NCI-H1092 treated with DMSO at 0.1 percent for 48 hours (cell line): ENCODE measurements at regions not wholly inside any gene's neighbourhood (a gene's known extent, or its start where the extent isn't known, plus 50 kb on each side); places are given as distances from the start of the nearest gene placed in this dataset.
"Not testable (repeated sequence)": the region's sequence is repeated elsewhere in the genome, so short reads cannot be mapped to it uniquely, and the experiment has no call there.

Experiments
- DNase-seq: peaks from one replicate; lab custom pipeline; 2025; lab: John Stamatoyannopoulos, UW

- no peak for DNase-seq
These were observed 848.6 kb upstream of the PABPC4L start for GRCh38 chr4:135050086-135050717.

GRCh38 chr4:135032670-135033069 lies 831.1 kb upstream of the PABPC4L start:
- no peak for DNase-seq

GRCh38 chr4:135015771-135016170 lies 814.2 kb upstream of the PABPC4L start:
- DNase-seq: no peak

GRCh38 chr4:135007400-135007799 lies 805.8 kb upstream of the PABPC4L start:
- DNase-seq: no peak

GRCh38 chr4:134999169-134999568 lies 797.6 kb upstream of the PABPC4L start:
- no peak for DNase-seq

- no peak for DNase-seq
These were observed 760.4 kb upstream of the PABPC4L start for GRCh38 chr4:134961963-134962362.

- no peak for DNase-seq
These were observed 757.3 kb upstream of the PABPC4L start for GRCh38 chr4:134958862-134959261.

- no peak for DNase-seq
These were observed 753.5 kb upstream of the PABPC4L start for GRCh38 chr4:134955059-134955458.

- no peak for DNase-seq
These were observed 751.2 kb upstream of the PABPC4L start for GRCh38 chr4:134952775-134953174.

GRCh38 chr4:134952305-134952704 lies 750.7 kb upstream of the PABPC4L start:
- no peak for DNase-seq

GRCh38 chr4:134948110-134948642 lies 746.6 kb upstream of the PABPC4L start:
- DNase-seq: no peak

- DNase-seq: no peak
These were observed 742.5 kb upstream of the PABPC4L start for GRCh38 chr4:134944115-134944514.

GRCh38 chr4:134936014-134936413 lies 734.4 kb upstream of the PABPC4L start:
- no peak for DNase-seq

GRCh38 chr4:134935320-134935719 lies 733.7 kb upstream of the PABPC4L start:
- peak; percentile 27 for DNase-seq

GRCh38 chr4:134934036-134934808 lies 732.6 kb upstream of the PABPC4L start:
- DNase-seq: no peak

GRCh38 chr4:134915355-134915754 lies 713.8 kb upstream of the PABPC4L start:
- no peak for DNase-seq

GRCh38 chr4:134914250-134914649 lies 712.7 kb upstream of the PABPC4L start:
- not testable (repeated sequence) for DNase-seq

GRCh38 chr4:134911941-134912340 lies 710.4 kb upstream of the PABPC4L start:
- no peak for DNase-seq

GRCh38 chr4:134906404-134907023 lies 704.9 kb upstream of the PABPC4L start:
- DNase-seq: peak; percentile 18

- DNase-seq: no peak
These were observed 703.5 kb upstream of the PABPC4L start for GRCh38 chr4:134905061-134905460.

GRCh38 chr4:134888156-134888555 lies 686.6 kb upstream of the PABPC4L start:
- no peak for DNase-seq

GRCh38 chr4:134885436-134885835 lies 683.8 kb upstream of the PABPC4L start:
- no peak for DNase-seq
